WTC11 (cell line): ENCODE measurements at regions not wholly inside any gene's neighbourhood (a gene's known extent, or its start where the extent isn't known, plus 50 kb on each side); places are given as distances from the start of the nearest gene placed in this dataset.

Source experiments
- ATAC-seq: fragments of 200-7000 bp; cut with Tn5 transposase; 2 replicates; pipeline ENCODE4 v1.10.0; 2021; ENCODE audit warnings: mild to moderate bottlenecking, moderate library complexity
- CTCF ChIA-PET: fragments of 300-600 bp; sonication (Branson Sonifier 250); formaldehyde crosslinking; loops from one replicate; lab custom pipeline; 2021; ENCODE audit warnings: antibody characterized with exemption; lab: Charles Lee
- POLR2A ChIA-PET: fragments of 350-600 bp; sonication (Branson Sonifier 250); formaldehyde crosslinking; loops from one replicate; lab custom pipeline; 2021; ENCODE audit warnings: antibody characterized with exemption; lab: Charles Lee
- DNase-seq: peaks from one replicate; pipeline ENCODE4 v3.0.0; 2021; ENCODE audit warnings: low spot score
- H3K27ac Mint-ChIP-seq: 2 replicates; pipeline ENCODE4 v1.8.0; 2021; ENCODE audit warnings: mixed read lengths
- H3K27me3 Mint-ChIP-seq: 2 replicates; pipeline ENCODE4 v1.8.0; 2021; ENCODE audit warnings: low read depth, mild to moderate bottlenecking, moderate library complexity, mixed read lengths
- H3K36me3 Mint-ChIP-seq: 2 replicates; pipeline ENCODE4 v1.8.0; 2021; ENCODE audit warnings: mixed read lengths
- H3K4me1 Mint-ChIP-seq: 2 replicates; pipeline ENCODE4 v1.8.0; 2022; ENCODE audit warnings: mixed read lengths
- H3K4me3 Mint-ChIP-seq: 2 replicates; pipeline ENCODE4 v1.8.0; 2021; ENCODE audit warnings: mild to moderate bottlenecking, moderate library complexity, mixed read lengths
- H3K9me3 Mint-ChIP-seq: 2 replicates; pipeline ENCODE4 v1.8.0; 2021; ENCODE audit warnings: mixed read lengths
- CDX4 ChIP-seq: fragments of 250-450 bp; sonication (Bioruptor Pico); IDR thresholded peaks from 2 replicates; pipeline ENCODE4 v1.9.0; 2021; ENCODE audit warnings: moderate library complexity, mild to moderate bottlenecking, inconsistent platforms, borderline replicate concordance
- CREB1 ChIP-seq: sonication (generic); formaldehyde crosslinking; IDR thresholded peaks from 2 replicates; pipeline ENCODE4 v1.8.0; 2023; ENCODE audit warnings: mild to moderate bottlenecking, missing genetic modification reagents
- CREM ChIP-seq: sonication (generic); formaldehyde crosslinking; IDR thresholded peaks from 2 replicates; pipeline ENCODE4 v1.8.1; 2022; ENCODE audit warnings: mild to moderate bottlenecking, missing genetic modification reagents, moderate library complexity
- ELF4 ChIP-seq: sonication (generic); formaldehyde crosslinking; IDR thresholded peaks from 2 replicates; pipeline ENCODE4 v1.8.1; 2022; ENCODE audit warnings: low read depth, mild to moderate bottlenecking, moderate library complexity, missing genetic modification reagents
- FOXJ3 ChIP-seq: sonication (generic); formaldehyde crosslinking; IDR thresholded peaks from 2 replicates; pipeline ENCODE4 v1.9.0; 2021; ENCODE audit warnings: missing genetic modification reagents, mild to moderate bottlenecking, borderline replicate concordance
- FOXP1 ChIP-seq: sonication (generic); formaldehyde crosslinking; IDR thresholded peaks from 2 replicates; pipeline ENCODE4 v1.8.0; 2022; ENCODE audit warnings: missing genetic modification reagents, mild to moderate bottlenecking, moderate library complexity, borderline replicate concordance
- GTF2I ChIP-seq: fragments of 250-450 bp; sonication (Bioruptor Pico); conservative IDR thresholded peaks from 2 replicates; pipeline ENCODE4 v1.4.0; 2021; ENCODE audit warnings: mild to moderate bottlenecking
- JAZF1 ChIP-seq: fragments of 250-450 bp; sonication (Bioruptor Pico); IDR thresholded peaks from 2 replicates; pipeline ENCODE4 v1.9.0; 2021; ENCODE audit warnings: moderate library complexity, mild to moderate bottlenecking, inconsistent platforms
- NR1H2 ChIP-seq: sonication (generic); formaldehyde crosslinking; IDR thresholded peaks from 2 replicates; pipeline ENCODE4 v1.9.0; 2021; ENCODE audit warnings: mild to moderate bottlenecking, moderate library complexity, missing genetic modification reagents
- PREB ChIP-seq: sonication (generic); formaldehyde crosslinking; IDR thresholded peaks from 2 replicates; pipeline ENCODE4 v1.8.1; 2022; ENCODE audit warnings: mild to moderate bottlenecking, missing genetic modification reagents, moderate library complexity, borderline replicate concordance
- PRRX2 ChIP-seq: fragments of 250-450 bp; sonication (Bioruptor Pico); IDR thresholded peaks from 2 replicates; pipeline ENCODE4 v1.8.0; 2021; ENCODE audit warnings: mild to moderate bottlenecking
- RELA ChIP-seq: sonication (generic); formaldehyde crosslinking; IDR thresholded peaks from 2 replicates; pipeline ENCODE4 v1.8.1; 2022; ENCODE audit warnings: missing genetic modification reagents, mild to moderate bottlenecking, borderline replicate concordance
- SMAD4 ChIP-seq: sonication (generic); formaldehyde crosslinking; IDR thresholded peaks from 2 replicates; pipeline ENCODE4 v1.8.0; 2022; ENCODE audit warnings: mild to moderate bottlenecking, missing genetic modification reagents
- TEAD4 ChIP-seq: sonication (generic); formaldehyde crosslinking; IDR thresholded peaks from 2 replicates; pipeline ENCODE4 v1.8.0; 2022; ENCODE audit warnings: mild to moderate bottlenecking, missing genetic modification reagents
- USF1 ChIP-seq: sonication (generic); formaldehyde crosslinking; IDR thresholded peaks from 2 replicates; pipeline ENCODE4 v1.8.0; 2022; ENCODE audit warnings: mild to moderate bottlenecking, missing genetic modification reagents
- ZNF219 ChIP-seq: sonication (generic); formaldehyde crosslinking; IDR thresholded peaks from 2 replicates; pipeline ENCODE4 v1.8.0; 2023; ENCODE audit warnings: missing genetic modification reagents, mild to moderate bottlenecking, borderline replicate concordance
- ZNF232 ChIP-seq: sonication (generic); formaldehyde crosslinking; IDR thresholded peaks from 2 replicates; pipeline ENCODE4 v1.8.0; 2022; ENCODE audit warnings: mild to moderate bottlenecking, missing genetic modification reagents
- ZNF263 ChIP-seq: sonication (generic); formaldehyde crosslinking; IDR thresholded peaks from 2 replicates; pipeline ENCODE4 v1.8.1; 2022; ENCODE audit warnings: low read depth, mild to moderate bottlenecking, moderate library complexity, missing genetic modification reagents
- ZNF281 ChIP-seq: sonication (generic); formaldehyde crosslinking; IDR thresholded peaks from 2 replicates; pipeline ENCODE4 v1.8.0; 2023; ENCODE audit warnings: mild to moderate bottlenecking, missing genetic modification reagents
- ZSCAN18 ChIP-seq: fragments of 250-450 bp; sonication (Bioruptor Pico); IDR thresholded peaks from 2 replicates; pipeline ENCODE4 v2.1.2; 2022; ENCODE audit warnings: mild to moderate bottlenecking, moderate library complexity
- TF ChIP-seq, protein P1 (sequence below): sonication (generic); formaldehyde crosslinking; conservative IDR thresholded peaks from 2 replicates; pipeline ENCODE4 v1.8.1; 2023; ENCODE audit warnings: mild to moderate bottlenecking, low read depth, missing genetic modification reagents, moderate library complexity
- TF ChIP-seq, protein P2 (sequence below): sonication (generic); formaldehyde crosslinking; IDR thresholded peaks from 2 replicates; pipeline ENCODE4 v1.8.1; 2023; ENCODE audit warnings: mild to moderate bottlenecking, missing genetic modification reagents
- TF ChIP-seq, protein P3 (sequence below): sonication (generic); formaldehyde crosslinking; IDR thresholded peaks from 2 replicates; pipeline ENCODE4 v1.8.0; 2023; ENCODE audit warnings: missing genetic modification reagents

DNA sequence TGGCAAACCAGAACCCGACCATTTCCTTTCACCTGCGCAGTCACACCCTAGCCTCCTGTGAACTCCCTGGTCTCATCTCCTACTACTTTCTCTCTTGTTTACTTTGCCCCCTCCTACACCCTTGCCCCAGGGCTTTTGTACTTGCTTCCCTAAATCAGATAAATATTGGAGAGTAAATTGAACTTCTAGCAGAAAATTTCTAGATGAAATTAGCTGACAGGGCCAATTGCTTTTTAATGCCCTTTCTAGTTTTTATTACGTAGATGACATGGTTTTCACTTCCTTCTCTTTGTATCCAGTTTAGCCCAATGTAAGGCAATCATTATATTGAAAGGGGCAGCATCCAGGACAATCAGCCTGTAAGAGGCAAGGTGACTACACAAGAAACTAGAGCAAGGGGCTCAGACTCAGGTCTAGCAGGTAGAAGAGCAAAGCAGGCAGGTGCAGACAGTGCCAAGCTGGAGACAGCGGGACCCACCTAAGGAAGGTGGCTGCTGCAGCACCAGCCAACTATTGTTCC, 56.2 kb upstream of the TOPAZ1 start:
- CTCF ChIA-PET: interaction anchor here (2.3 kb wide), 1 partner anchor 13 kb away, joined by 11 read pairs; no protein-coding TSS in a partner anchor
- Mint-ChIP-seq H3K4me3 (no peak overlapping the region), H3K9me3 (peaks cover 7% of the 10 kb centered on the region), H3K27ac (no peak overlapping the region), H3K27me3 (peaks cover 3% of the 10 kb centered on the region), H3K36me3 (no peaks in the 10 kb centered on the region), H3K4me1 (peaks cover 16% of the 10 kb centered on the region)
- DNase-seq (no peak), ATAC-seq (no peak)
- POLR2A ChIA-PET: no interaction called here
- no peak for TF ChIP-seq NR1H2 (CRISPR knock-in tag)
- TF ChIP-seq, protein P1, sequence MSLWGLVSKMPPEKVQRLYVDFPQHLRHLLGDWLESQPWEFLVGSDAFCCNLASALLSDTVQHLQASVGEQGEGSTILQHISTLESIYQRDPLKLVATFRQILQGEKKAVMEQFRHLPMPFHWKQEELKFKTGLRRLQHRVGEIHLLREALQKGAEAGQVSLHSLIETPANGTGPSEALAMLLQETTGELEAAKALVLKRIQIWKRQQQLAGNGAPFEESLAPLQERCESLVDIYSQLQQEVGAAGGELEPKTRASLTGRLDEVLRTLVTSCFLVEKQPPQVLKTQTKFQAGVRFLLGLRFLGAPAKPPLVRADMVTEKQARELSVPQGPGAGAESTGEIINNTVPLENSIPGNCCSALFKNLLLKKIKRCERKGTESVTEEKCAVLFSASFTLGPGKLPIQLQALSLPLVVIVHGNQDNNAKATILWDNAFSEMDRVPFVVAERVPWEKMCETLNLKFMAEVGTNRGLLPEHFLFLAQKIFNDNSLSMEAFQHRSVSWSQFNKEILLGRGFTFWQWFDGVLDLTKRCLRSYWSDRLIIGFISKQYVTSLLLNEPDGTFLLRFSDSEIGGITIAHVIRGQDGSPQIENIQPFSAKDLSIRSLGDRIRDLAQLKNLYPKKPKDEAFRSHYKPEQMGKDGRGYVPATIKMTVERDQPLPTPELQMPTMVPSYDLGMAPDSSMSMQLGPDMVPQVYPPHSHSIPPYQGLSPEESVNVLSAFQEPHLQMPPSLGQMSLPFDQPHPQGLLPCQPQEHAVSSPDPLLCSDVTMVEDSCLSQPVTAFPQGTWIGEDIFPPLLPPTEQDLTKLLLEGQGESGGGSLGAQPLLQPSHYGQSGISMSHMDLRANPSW (CRISPR knock-in tag): no peak
- no peak for TF ChIP-seq FOXP1 (CRISPR knock-in tag)
- TF ChIP-seq FOXJ3 (CRISPR knock-in tag): no peak
- no peak for TF ChIP-seq ELF4 (CRISPR knock-in tag)
- TF ChIP-seq ZSCAN18 (CRISPR knock-in tag): no peak
- TF ChIP-seq SMAD4 (CRISPR knock-in tag): no peak
- TF ChIP-seq TEAD4: no peak
- no peak for TF ChIP-seq PRRX2
- TF ChIP-seq ZNF263 (CRISPR knock-in tag): no peak
- TF ChIP-seq PREB (CRISPR knock-in tag): no peak
- no peak for TF ChIP-seq CDX4 (CRISPR knock-in tag)
- TF ChIP-seq ZNF219 (CRISPR knock-in tag): no peak
- TF ChIP-seq, protein P2, sequence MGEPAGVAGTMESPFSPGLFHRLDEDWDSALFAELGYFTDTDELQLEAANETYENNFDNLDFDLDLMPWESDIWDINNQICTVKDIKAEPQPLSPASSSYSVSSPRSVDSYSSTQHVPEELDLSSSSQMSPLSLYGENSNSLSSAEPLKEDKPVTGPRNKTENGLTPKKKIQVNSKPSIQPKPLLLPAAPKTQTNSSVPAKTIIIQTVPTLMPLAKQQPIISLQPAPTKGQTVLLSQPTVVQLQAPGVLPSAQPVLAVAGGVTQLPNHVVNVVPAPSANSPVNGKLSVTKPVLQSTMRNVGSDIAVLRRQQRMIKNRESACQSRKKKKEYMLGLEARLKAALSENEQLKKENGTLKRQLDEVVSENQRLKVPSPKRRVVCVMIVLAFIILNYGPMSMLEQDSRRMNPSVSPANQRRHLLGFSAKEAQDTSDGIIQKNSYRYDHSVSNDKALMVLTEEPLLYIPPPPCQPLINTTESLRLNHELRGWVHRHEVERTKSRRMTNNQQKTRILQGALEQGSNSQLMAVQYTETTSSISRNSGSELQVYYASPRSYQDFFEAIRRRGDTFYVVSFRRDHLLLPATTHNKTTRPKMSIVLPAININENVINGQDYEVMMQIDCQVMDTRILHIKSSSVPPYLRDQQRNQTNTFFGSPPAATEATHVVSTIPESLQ (CRISPR knock-in tag): no peak
- no peak for TF ChIP-seq ZNF232
- TF ChIP-seq CREB1 (CRISPR knock-in tag): no peak

- POLR2A ChIA-PET: no interaction called here
- Mint-ChIP-seq H3K4me1 (peaks cover 16% of the 10 kb centered on the region), H3K9me3 (peaks cover 9% of the 10 kb centered on the region), H3K27me3 (peaks cover 3% of the 10 kb centered on the region), H3K27ac (no peak overlapping the region), H3K4me3 (no peak overlapping the region), H3K36me3 (no peaks in the 10 kb centered on the region)
- DNase-seq: no peak
- ATAC-seq: no peak
- CTCF ChIA-PET: no interaction called here
- TF ChIP-seq USF1 (CRISPR knock-in tag): no peak
- no peak for TF ChIP-seq JAZF1
- no peak for TF ChIP-seq CREM (CRISPR knock-in tag)
- no peak for TF ChIP-seq ZNF281 (CRISPR knock-in tag)
- TF ChIP-seq, protein P3, sequence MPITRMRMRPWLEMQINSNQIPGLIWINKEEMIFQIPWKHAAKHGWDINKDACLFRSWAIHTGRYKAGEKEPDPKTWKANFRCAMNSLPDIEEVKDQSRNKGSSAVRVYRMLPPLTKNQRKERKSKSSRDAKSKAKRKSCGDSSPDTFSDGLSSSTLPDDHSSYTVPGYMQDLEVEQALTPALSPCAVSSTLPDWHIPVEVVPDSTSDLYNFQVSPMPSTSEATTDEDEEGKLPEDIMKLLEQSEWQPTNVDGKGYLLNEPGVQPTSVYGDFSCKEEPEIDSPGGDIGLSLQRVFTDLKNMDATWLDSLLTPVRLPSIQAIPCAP (CRISPR knock-in tag): no peak
- TF ChIP-seq SMAD4 (CRISPR knock-in tag): no peak
- TF ChIP-seq GTF2I (CRISPR knock-in tag): no peak
- no peak for TF ChIP-seq RELA
These were observed 55.5 kb upstream of the TOPAZ1 start for GRCh38 chr3:44186111-44186672.
